Adrenal gland (tissue), 9 donors: ENCODE measurements at regions not wholly inside any gene's neighbourhood (a gene's known extent, or its start where the extent isn't known, plus 50 kb on each side); places are given as distances from the start of the nearest gene placed in this dataset.

Source experiments
- DNase-seq, 7 donors: peaks; one replicate each; pipeline ENCODE4 v3.0.0-alpha.2; 2019 to 2020
- H3K27ac ChIP-seq, 5 donors: fragments of 200-600 bp; sonication (generic) in 4 of 5; 1 replicate in 3 of 5; 2 replicates in 2 of 5; pipeline versions ENCODE4 v1.5.1 to v1.8.0; 2016 to 2020; ENCODE audit warnings: mild to moderate bottlenecking in 1 of 5
- H3K27me3 ChIP-seq: fragments of 200-600 bp; 2 replicates; pipeline ENCODE4 v1.8.0; 2021
- H3K36me3 ChIP-seq, 2 donors: fragments of 200-600 bp; replicated peaks in 1 of 2; 1 replicate in 1 of 2; 2 replicates in 1 of 2; pipeline versions ENCODE4 v1.5.1 to v1.8.0; 2018 to 2022
- H3K4me1 ChIP-seq, 2 donors: fragments of 200-600 bp; replicated peaks in 1 of 2; 1 replicate in 1 of 2; 2 replicates in 1 of 2; pipeline versions ENCODE4 v1.5.1 to v1.8.0; 2018 to 2021
- H3K4me3 ChIP-seq, 4 donors: fragments of 200-600 bp; sonication (generic) in 3 of 4; one replicate each; pipeline ENCODE4 v1.5.1; 2016 to 2018
- H3K9me3 ChIP-seq, 3 donors: fragments of 200-600 bp; sonication (generic) in 1 of 3; replicated peaks in 1 of 3; 1 replicate in 2 of 3; 2 replicates in 1 of 3; pipeline versions ENCODE4 v1.5.1 to v1.8.0; 2016 to 2021
- CTCF ChIP-seq, 6 experiments: fragments of 450-650 bp in 4 of 6; fragments of 200-600 bp in 2 of 6; sonication (generic) in 1 of 6; IDR thresholded peaks; 1 replicate in 5 of 6; 2 replicates in 1 of 6; pipeline versions ENCODE4 v1.5.1 to v1.8.0; 2016 to 2021; ENCODE audit warnings: antibody characterized with exemption in 6 of 6, mild to moderate bottlenecking in 2 of 6, moderate library complexity in 1 of 6
- POLR2A ChIP-seq, 2 donors: fragments of 450-650 bp; IDR thresholded peaks; one replicate each; pipeline ENCODE4 v1.6.1; 2017; ENCODE audit warnings: antibody characterized with exemption in 2 of 2, mild to moderate bottlenecking in 2 of 2, moderate library complexity in 1 of 2
- WGBS, 4 donors: extraction: QIAGEN DNeasy Blood & Tissue Kit in 2 of 4; methylation state at CpG; one replicate each; pipeline versions ENCODE4 v1.1.5 to v1.1.7; 2013 to 2017; 5-methylcytosine and 5-hydroxymethylcytosine counted together
- intact Hi-C, 2 donors: fragments of 100-400 bp; cut with DNase I; formaldehyde crosslinking; loops; one replicate each; pipeline versions ENCODE4 v1.14.1 to v1.15.0; 2022 to 2023
- donor health status: healthy with polysubstance abuse.
- donor health status: Bipolar disorder and iron deficiency.
- donor health status: DM: yes; HTN: yes; CAD: no.
- donor health status: DM: no; HTN: no; CAD: no.
- donor health status: DM: no; HTN: no; CAD: no.

- no peak overlapping the region for H3K4me3 ChIP-seq
- intact Hi-C loops: loop anchor here (5.0 to 10.0 kb wide), 2 partner anchors 100 to 218 kb away; no protein-coding TSS in a partner anchor
- H3K27me3 ChIP-seq: no peaks in the 10 kb centered on the region
- WGBS, 4 donors: 92 to 94% (median 94%) methylated on average over 2 of the region's 2 CpGs
- no peaks in the 10 kb centered on the region for H3K36me3 ChIP-seq
- peaks cover 0 to 9% of the 10 kb centered on the region in 2 donors for H3K4me1 ChIP-seq
- no peak for DNase-seq
- TF ChIP-seq POLR2A (IDR thresholded peaks at IDR 0.05): no peak
- no peak for TF ChIP-seq CTCF (IDR thresholded peaks at IDR 0.05)
- no peak overlapping the region for H3K27ac ChIP-seq
- H3K9me3 ChIP-seq: no peaks in the 10 kb centered on the region
Measured at GRCh38 chr12:93027041-93027440, 97.9 kb upstream of the EEA1 start.

- no peak for TF ChIP-seq POLR2A (IDR thresholded peaks at IDR 0.05)
- TF ChIP-seq CTCF (IDR thresholded peaks at IDR 0.05): no peak
- Histone ChIP-seq H3K27ac (no peak overlapping the region), H3K4me1 (peaks cover 0 to 5% of the 10 kb centered on the region in 2 donors), H3K27me3 (no peaks in the 10 kb centered on the region), H3K4me3 (no peak overlapping the region), H3K9me3 (no peaks in the 10 kb centered on the region), H3K36me3 (no peaks in the 10 kb centered on the region)
- intact Hi-C loops: loop anchor here (5.0 to 10.0 kb wide), 2 partner anchors 98 to 216 kb away; no protein-coding TSS in a partner anchor
- 72 to 97% (median 87%) methylated on average over 4 of the region's 4 CpGs for WGBS, 4 donors
- no peak for DNase-seq
Measured at GRCh38 chr12:93029091-93029490, 100.0 kb upstream of the EEA1 start.

GRCh38 chr12:93031028-93031427 lies 101.9 kb upstream of the EEA1 start:
- no peak overlapping the region for H3K27ac ChIP-seq
- no peaks in the 10 kb centered on the region for H3K9me3 ChIP-seq
- peaks cover 0 to 5% of the 10 kb centered on the region in 2 donors for H3K4me1 ChIP-seq
- no peak overlapping the region for H3K4me3 ChIP-seq
- no peaks in the 10 kb centered on the region for H3K27me3 ChIP-seq
- H3K36me3 ChIP-seq: no peaks in the 10 kb centered on the region
- intact Hi-C loops: no loop called here
- TF ChIP-seq POLR2A (IDR thresholded peaks at IDR 0.05) (no peak), CTCF (IDR thresholded peaks at IDR 0.05) (no peak)
- 61 to 74% (median 70%) methylated on average over 2 of the region's 2 CpGs for WGBS, 4 donors
- no peak for DNase-seq

GRCh38 chr12:93032758-93033157 lies 103.7 kb upstream of the EEA1 start:
- H3K9me3 ChIP-seq: no peaks in the 10 kb centered on the region
- no peaks in the 10 kb centered on the region for H3K36me3 ChIP-seq
- no peak overlapping the region for H3K4me3 ChIP-seq
- TF ChIP-seq CTCF (IDR thresholded peaks at IDR 0.05) (no peak), POLR2A (IDR thresholded peaks at IDR 0.05) (no peak)
- no peaks in the 10 kb centered on the region for H3K27me3 ChIP-seq
- intact Hi-C loops: no loop called here
- no peak for DNase-seq
- no peak overlapping the region for H3K27ac ChIP-seq
- H3K4me1 ChIP-seq: peaks cover 0 to 5% of the 10 kb centered on the region in 2 donors
